ENCODE measurements at regions not wholly inside any gene's neighbourhood (a gene's known extent, or its start where the extent isn't known, plus 50 kb on each side); places are given as distances from the start of the nearest gene placed in this dataset.

DNA sequence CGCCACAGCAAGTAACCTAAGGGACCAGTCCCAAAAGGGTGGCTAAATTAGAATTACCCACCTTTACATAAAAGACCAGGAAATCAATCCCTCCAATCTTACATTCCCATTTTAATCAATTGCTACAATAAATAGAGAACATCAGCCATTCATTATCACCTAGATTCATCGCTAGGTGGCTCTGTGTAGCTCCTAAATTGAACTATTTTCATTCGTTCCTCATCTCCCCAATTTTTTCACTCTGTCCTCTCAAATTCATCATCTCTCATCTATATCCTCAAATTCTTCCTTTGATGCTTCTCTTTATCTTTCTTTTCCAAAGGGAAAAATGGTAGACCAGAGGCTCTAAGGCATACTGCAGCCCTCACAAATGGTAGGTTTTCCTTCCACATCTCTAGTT is 108.2 kb upstream of the TNC start (continued):
- TF ChIP-seq, protein P1, sequence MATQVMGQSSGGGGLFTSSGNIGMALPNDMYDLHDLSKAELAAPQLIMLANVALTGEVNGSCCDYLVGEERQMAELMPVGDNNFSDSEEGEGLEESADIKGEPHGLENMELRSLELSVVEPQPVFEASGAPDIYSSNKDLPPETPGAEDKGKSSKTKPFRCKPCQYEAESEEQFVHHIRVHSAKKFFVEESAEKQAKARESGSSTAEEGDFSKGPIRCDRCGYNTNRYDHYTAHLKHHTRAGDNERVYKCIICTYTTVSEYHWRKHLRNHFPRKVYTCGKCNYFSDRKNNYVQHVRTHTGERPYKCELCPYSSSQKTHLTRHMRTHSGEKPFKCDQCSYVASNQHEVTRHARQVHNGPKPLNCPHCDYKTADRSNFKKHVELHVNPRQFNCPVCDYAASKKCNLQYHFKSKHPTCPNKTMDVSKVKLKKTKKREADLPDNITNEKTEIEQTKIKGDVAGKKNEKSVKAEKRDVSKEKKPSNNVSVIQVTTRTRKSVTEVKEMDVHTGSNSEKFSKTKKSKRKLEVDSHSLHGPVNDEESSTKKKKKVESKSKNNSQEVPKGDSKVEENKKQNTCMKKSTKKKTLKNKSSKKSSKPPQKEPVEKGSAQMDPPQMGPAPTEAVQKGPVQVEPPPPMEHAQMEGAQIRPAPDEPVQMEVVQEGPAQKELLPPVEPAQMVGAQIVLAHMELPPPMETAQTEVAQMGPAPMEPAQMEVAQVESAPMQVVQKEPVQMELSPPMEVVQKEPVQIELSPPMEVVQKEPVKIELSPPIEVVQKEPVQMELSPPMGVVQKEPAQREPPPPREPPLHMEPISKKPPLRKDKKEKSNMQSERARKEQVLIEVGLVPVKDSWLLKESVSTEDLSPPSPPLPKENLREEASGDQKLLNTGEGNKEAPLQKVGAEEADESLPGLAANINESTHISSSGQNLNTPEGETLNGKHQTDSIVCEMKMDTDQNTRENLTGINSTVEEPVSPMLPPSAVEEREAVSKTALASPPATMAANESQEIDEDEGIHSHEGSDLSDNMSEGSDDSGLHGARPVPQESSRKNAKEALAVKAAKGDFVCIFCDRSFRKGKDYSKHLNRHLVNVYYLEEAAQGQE (IDR thresholded peaks at IDR 0.05; ENCODE audit: low read depth, low read length): no peak
- TF ChIP-seq RAD21 (IDR thresholded peaks at IDR 0.05; ENCODE audit: low read length): no peak

DNA sequence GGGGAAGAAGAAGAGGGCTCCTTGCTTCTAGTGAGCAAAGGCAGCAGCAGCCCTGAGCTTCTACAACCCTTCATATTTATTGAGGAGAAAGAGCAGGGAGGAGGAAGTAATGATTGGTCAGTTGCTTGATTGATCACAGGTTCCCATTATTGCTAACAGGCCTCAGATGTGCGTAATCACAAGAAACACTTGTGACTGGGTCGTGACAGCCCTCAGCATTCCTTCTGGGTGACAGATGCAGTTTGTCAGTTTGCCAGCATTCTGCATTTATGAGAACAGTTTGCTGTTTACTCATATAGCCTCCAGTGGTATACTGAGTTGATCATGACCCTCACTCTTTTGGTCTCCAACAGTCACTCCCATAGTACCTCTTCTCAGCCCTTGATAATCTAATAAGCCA is 111.5 kb upstream of the TNC start:
- Histone ChIP-seq H4K20me1 (ENCODE audit: insufficient read depth) (no peaks in the 10 kb centered on the region), H3F3A (replicated peaks; ENCODE audit: insufficient read depth) (peaks cover 5% of the 10 kb centered on the region), H3K79me2 (ENCODE audit: insufficient read depth) (no peaks in the 10 kb centered on the region), H3K27ac (ENCODE audit: low read depth in 2 of 2, low read length in 1 of 2) (no peak overlapping the region), H3K9me3 (no peaks in the 10 kb centered on the region), H3K4me2 (no peak overlapping the region), H3K4me1 (ENCODE audit: control insufficient read depth in 1 of 2, insufficient read depth in 2 of 2, low read depth in 1 of 2, low read length in 1 of 2) (peaks cover 7 to 9% of the 10 kb centered on the region in 2 experiments; a peak in 3 of 4 replicates), H3K9me2 (no peaks in the 10 kb centered on the region), H3K36me3 (replicated peaks in 1 of 2; ENCODE audit: control insufficient read depth in 1 of 2, insufficient read depth in 2 of 2, low read length in 1 of 2) (no peaks in the 10 kb centered on the region), H3K9ac (no peak overlapping the region), H3K27me3 (ENCODE audit: insufficient read depth) (no peaks in the 10 kb centered on the region), H3K4me3 (ENCODE audit: low read depth in 2 of 2, low read length in 1 of 2) (no peak overlapping the region), H2AFZ (ENCODE audit: low read depth) (no peak overlapping the region)
- no peak for TF ChIP-seq RAD21 (IDR thresholded peaks at IDR 0.05; ENCODE audit: low read length)
- no peak for TF ChIP-seq CHD2 (IDR thresholded peaks at IDR 0.05; ENCODE audit: low read length, partially characterized antibody)
- TF ChIP-seq FOXJ3 (CRISPR knock-in tag; IDR thresholded peaks at IDR 0.05): no peak
- ChIA-PET CTCF (no interaction called here), POLR2A (no interaction called here)
- 92% methylated on average over 2 of the region's 2 CpGs for WGBS (ENCODE audit: low lambda C conversion rate)
- no peak for DNase-seq

DNA sequence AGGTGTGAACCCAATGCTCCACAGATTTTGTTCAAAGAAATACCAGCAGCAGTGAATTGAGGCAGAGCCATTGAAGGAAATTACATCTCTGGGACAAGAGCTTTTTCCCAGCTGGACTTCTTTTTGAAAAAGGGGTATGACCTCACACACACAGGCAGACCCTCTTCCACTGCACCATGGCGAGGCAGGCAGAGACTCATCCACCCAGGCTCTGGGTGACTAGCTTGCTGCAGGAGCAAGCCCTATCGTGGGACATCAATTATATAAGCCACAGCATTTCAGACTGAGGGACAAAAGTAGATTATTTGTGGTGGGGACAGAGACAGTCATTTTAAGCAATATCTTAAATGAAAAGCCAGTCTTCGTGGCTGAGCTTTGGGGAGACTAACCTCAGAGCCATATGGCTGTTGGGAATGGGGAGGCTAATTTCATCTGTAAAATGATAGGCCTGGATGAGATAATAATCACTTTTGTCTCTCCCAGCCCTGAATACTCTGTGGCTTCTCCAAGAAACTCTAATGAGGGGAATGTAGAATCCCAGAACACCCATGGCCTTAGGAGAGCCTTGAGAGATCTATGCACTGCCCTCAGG is 113.1 kb upstream of the TNC start:
- Histone ChIP-seq H3K27ac (ENCODE audit: low read depth in 2 of 2, low read length in 1 of 2) (no peak overlapping the region), H3K79me2 (ENCODE audit: insufficient read depth) (no peaks in the 10 kb centered on the region), H3K4me1 (ENCODE audit: control insufficient read depth in 1 of 2, insufficient read depth in 2 of 2, low read depth in 1 of 2, low read length in 1 of 2) (peaks cover 7 to 13% of the 10 kb centered on the region in 2 experiments; a peak in 3 of 4 replicates), H3K4me2 (no peak overlapping the region), H2AFZ (ENCODE audit: low read depth) (no peak overlapping the region), H3K9me3 (no peaks in the 10 kb centered on the region), H3K36me3 (replicated peaks in 1 of 2; ENCODE audit: control insufficient read depth in 1 of 2, insufficient read depth in 2 of 2, low read length in 1 of 2) (no peaks in the 10 kb centered on the region), H3K9ac (no peak overlapping the region), H3K4me3 (ENCODE audit: low read depth in 2 of 2, low read length in 1 of 2) (no peak overlapping the region), H3F3A (replicated peaks; ENCODE audit: insufficient read depth) (peaks cover 10% of the 10 kb centered on the region), H3K9me2 (no peaks in the 10 kb centered on the region), H4K20me1 (ENCODE audit: insufficient read depth) (no peaks in the 10 kb centered on the region), H3K27me3 (ENCODE audit: insufficient read depth) (no peaks in the 10 kb centered on the region)
- WGBS (ENCODE audit: low lambda C conversion rate): 85% methylated on average over 2 of the region's 3 CpGs
- POLR2A ChIA-PET: no interaction called here
- CTCF ChIA-PET: no interaction called here
- no peak for DNase-seq
- TF ChIP-seq GABPA (IDR thresholded peaks at IDR 0.05; ENCODE audit: low read depth) (no peak), CHD2 (IDR thresholded peaks at IDR 0.05; ENCODE audit: low read length, partially characterized antibody) (no peak), MXI1 (IDR thresholded peaks at IDR 0.05; ENCODE audit: low read depth, low read length) (no peak), YY1 (IDR thresholded peaks at IDR 0.05; ENCODE audit: low read depth) (no peak), FOSL2 (IDR thresholded peaks at IDR 0.05; ENCODE audit: borderline replicate concordance, low read depth) (no peak), GATA2 (CRISPR knock-in tag; IDR thresholded peaks at IDR 0.05) (no peak), EZH2phosphoT487 (IDR thresholded peaks at IDR 0.05; ENCODE audit: borderline replicate concordance, low read depth) (no peak), FOXJ3 (CRISPR knock-in tag; IDR thresholded peaks at IDR 0.05) (no peak), SIN3A (IDR thresholded peaks at IDR 0.05; ENCODE audit: borderline replicate concordance, low read depth, low read length) (no peak), TAF1 (IDR thresholded peaks at IDR 0.05; ENCODE audit: borderline replicate concordance, low read depth, low read length) (no peak), RFX5 (IDR thresholded peaks at IDR 0.05; ENCODE audit: low read length) (no peak), RAD21 (IDR thresholded peaks at IDR 0.05; ENCODE audit: low read length) (no peak), EP300 (IDR thresholded peaks at IDR 0.05; ENCODE audit: borderline replicate concordance in 1 of 2, low read depth in 1 of 2, low read length in 1 of 2) (no peak), TEAD4 (IDR thresholded peaks at IDR 0.05; ENCODE audit: borderline replicate concordance, insufficient read depth) (no peak)
- TF ChIP-seq, protein P2, sequence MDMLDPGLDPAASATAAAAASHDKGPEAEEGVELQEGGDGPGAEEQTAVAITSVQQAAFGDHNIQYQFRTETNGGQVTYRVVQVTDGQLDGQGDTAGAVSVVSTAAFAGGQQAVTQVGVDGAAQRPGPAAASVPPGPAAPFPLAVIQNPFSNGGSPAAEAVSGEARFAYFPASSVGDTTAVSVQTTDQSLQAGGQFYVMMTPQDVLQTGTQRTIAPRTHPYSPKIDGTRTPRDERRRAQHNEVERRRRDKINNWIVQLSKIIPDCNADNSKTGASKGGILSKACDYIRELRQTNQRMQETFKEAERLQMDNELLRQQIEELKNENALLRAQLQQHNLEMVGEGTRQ (IDR thresholded peaks at IDR 0.05; ENCODE audit: borderline replicate concordance, low read depth, low read length): no peak
- TF ChIP-seq, protein P3, sequence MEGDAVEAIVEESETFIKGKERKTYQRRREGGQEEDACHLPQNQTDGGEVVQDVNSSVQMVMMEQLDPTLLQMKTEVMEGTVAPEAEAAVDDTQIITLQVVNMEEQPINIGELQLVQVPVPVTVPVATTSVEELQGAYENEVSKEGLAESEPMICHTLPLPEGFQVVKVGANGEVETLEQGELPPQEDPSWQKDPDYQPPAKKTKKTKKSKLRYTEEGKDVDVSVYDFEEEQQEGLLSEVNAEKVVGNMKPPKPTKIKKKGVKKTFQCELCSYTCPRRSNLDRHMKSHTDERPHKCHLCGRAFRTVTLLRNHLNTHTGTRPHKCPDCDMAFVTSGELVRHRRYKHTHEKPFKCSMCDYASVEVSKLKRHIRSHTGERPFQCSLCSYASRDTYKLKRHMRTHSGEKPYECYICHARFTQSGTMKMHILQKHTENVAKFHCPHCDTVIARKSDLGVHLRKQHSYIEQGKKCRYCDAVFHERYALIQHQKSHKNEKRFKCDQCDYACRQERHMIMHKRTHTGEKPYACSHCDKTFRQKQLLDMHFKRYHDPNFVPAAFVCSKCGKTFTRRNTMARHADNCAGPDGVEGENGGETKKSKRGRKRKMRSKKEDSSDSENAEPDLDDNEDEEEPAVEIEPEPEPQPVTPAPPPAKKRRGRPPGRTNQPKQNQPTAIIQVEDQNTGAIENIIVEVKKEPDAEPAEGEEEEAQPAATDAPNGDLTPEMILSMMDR (IDR thresholded peaks at IDR 0.05): no peak

Measured in SK-N-SH (cell line).